A673 (cell line): ENCODE measurements at regions not wholly inside any gene's neighbourhood (a gene's known extent, or its start where the extent isn't known, plus 50 kb on each side); places are given as distances from the start of the nearest gene placed in this dataset.

Experiments
- BruUV-seq: library from RNA; stranded (reverse); fragments of 400-500 nt; replicated peaks from 2 replicates; lab custom pipeline; 2021; lab: Mats Ljungman, UMichigan
- CTCF ChIA-PET: fragments of 300-600 bp; sonication (Branson Sonifier 250); formaldehyde crosslinking; loops from one replicate; lab custom pipeline; 2022; ENCODE audit warnings: antibody characterized with exemption; lab: Charles Lee
- POLR2A ChIA-PET: fragments of 300-600 bp; sonication (Branson Sonifier 250); formaldehyde crosslinking; loops from one replicate; lab custom pipeline; 2022; ENCODE audit warnings: antibody characterized with exemption; ENCODE audit not compliant: low non-redundant PET; lab: Charles Lee
- DNase-seq: peaks from one replicate; pipeline ENCODE4 v3.0.0-alpha.2; 2015; ENCODE audit warnings: low spot score
- H3K27ac ChIP-seq: fragments of 200-600 bp; sonication (generic); 2 replicates; pipeline ENCODE4 v1.5.1; 2016; ENCODE audit warnings: mixed run types, low read depth, mild to moderate bottlenecking, mixed read lengths, antibody characterized with exemption, low read length; ENCODE audit not compliant: poor library complexity, severe bottlenecking
- H3K27me3 ChIP-seq: fragments of 200-600 bp; sonication (generic); replicated peaks from 2 replicates; pipeline ENCODE4 v1.6.1; 2017; ENCODE audit warnings: mixed run types, low read depth, mild to moderate bottlenecking, mixed read lengths, antibody characterized with exemption, low read length; ENCODE audit not compliant: insufficient read depth, poor library complexity
- H3K36me3 ChIP-seq: fragments of 200-600 bp; sonication (generic); 2 replicates; pipeline ENCODE4 v1.6.1; 2016; ENCODE audit warnings: mixed run types, mild to moderate bottlenecking, mixed read lengths, antibody characterized with exemption, low read length; ENCODE audit not compliant: insufficient read depth, poor library complexity, severe bottlenecking
- H3K4me1 ChIP-seq: fragments of 200-600 bp; sonication (generic); 2 replicates; pipeline ENCODE4 v1.6.1; 2017; ENCODE audit warnings: mixed run types, mild to moderate bottlenecking, mixed read lengths, antibody characterized with exemption, low read length; ENCODE audit not compliant: insufficient read depth, poor library complexity, severe bottlenecking
- H3K4me3 ChIP-seq: fragments of 200-600 bp; sonication (generic); 2 replicates; pipeline ENCODE4 v1.5.1; 2016; ENCODE audit warnings: low read depth, mixed run types, mild to moderate bottlenecking, mixed read lengths, low read length; ENCODE audit not compliant: poor library complexity, severe bottlenecking
- H3K9me3 ChIP-seq: fragments of 200-600 bp; sonication (generic); 2 replicates; pipeline ENCODE4 v1.6.1; 2016; ENCODE audit warnings: mixed run types, low read depth, mild to moderate bottlenecking, mixed read lengths, antibody characterized with exemption, low read length; ENCODE audit not compliant: poor library complexity, severe bottlenecking
- EZH2 ChIP-seq: fragments of 200-600 bp; sonication (generic); IDR thresholded peaks from 2 replicates; pipeline ENCODE4 v1.6.1; 2017; ENCODE audit warnings: borderline replicate concordance, low read depth, mild to moderate bottlenecking, mixed read lengths, antibody characterized with exemption, low read length; ENCODE audit not compliant: poor library complexity, severe bottlenecking
- intact Hi-C: fragments of 100-400 bp; cut with micrococcal nuclease; formaldehyde crosslinking; loops from one replicate; pipeline ENCODE4 v1.10.0; 2022; ENCODE audit not compliant: unreplicated experiment
- TF ChIP-seq, protein P1 (sequence below): fragments of 300-800, 200-600 bp; sonication (generic); conservative IDR thresholded peaks from 2 replicates; pipeline ENCODE4 v1.5.1; 2017; ENCODE audit warnings: low read depth, mild to moderate bottlenecking, antibody characterized with exemption, low read length, moderate library complexity, mixed read lengths

DNA sequence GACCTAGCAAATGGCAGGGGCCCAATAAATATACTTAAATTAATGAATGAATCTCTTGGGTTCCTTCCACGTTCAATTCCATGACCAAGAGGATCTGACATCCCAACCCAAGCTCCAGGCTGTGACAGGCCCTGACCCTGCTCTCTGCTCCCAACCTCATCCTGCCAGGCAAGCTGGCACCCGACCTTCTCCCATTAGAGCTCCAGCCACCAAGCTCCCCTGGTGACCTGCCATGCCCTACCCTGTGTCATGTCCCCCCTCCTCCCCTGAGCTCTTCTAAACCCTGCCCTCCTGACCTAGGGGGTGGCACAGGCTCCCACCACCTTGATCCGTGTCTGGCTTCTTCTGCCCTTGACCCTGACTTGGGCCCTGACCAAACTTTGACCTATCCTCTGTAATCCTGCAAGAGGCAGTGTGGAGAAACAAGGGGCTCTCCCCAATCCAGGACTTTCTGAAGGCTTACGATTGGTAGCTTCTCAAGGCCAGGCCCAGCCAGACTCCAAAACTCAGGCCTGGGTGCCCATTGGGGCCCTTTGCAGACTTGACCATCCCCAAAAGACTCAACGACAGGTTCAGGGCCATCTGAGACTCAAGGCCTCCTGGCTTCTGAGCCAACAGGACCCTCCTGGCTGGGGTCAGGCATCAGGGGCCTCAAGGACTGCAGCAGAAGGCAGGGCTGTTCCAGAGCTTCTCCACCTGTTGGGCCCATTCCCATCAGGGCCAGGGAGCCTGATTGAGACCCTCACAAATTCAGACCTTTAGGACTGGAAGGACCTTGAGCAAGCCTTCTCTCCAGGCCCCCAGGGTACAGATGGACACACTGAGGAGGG, 249.0 kb downstream of the PTPRU start:
- DNase-seq, result no peak
- Histone ChIP-seq H3K4me1 (no peaks in the 10 kb centered on the region), H3K27ac (no peak overlapping the region), H3K27me3 (peaks cover 32% of the 10 kb centered on the region), H3K36me3 (no peaks in the 10 kb centered on the region), H3K4me3 (no peak overlapping the region), H3K9me3 (no peaks in the 10 kb centered on the region)
- no TSS peak for BruUV-seq
- intact Hi-C loops, result no loop called here
- CTCF ChIA-PET, result no interaction called here
- POLR2A ChIA-PET, result no interaction called here
- TF ChIP-seq EZH2, result no peak
- TF ChIP-seq, protein P1, sequence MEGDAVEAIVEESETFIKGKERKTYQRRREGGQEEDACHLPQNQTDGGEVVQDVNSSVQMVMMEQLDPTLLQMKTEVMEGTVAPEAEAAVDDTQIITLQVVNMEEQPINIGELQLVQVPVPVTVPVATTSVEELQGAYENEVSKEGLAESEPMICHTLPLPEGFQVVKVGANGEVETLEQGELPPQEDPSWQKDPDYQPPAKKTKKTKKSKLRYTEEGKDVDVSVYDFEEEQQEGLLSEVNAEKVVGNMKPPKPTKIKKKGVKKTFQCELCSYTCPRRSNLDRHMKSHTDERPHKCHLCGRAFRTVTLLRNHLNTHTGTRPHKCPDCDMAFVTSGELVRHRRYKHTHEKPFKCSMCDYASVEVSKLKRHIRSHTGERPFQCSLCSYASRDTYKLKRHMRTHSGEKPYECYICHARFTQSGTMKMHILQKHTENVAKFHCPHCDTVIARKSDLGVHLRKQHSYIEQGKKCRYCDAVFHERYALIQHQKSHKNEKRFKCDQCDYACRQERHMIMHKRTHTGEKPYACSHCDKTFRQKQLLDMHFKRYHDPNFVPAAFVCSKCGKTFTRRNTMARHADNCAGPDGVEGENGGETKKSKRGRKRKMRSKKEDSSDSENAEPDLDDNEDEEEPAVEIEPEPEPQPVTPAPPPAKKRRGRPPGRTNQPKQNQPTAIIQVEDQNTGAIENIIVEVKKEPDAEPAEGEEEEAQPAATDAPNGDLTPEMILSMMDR, result no peak

DNA sequence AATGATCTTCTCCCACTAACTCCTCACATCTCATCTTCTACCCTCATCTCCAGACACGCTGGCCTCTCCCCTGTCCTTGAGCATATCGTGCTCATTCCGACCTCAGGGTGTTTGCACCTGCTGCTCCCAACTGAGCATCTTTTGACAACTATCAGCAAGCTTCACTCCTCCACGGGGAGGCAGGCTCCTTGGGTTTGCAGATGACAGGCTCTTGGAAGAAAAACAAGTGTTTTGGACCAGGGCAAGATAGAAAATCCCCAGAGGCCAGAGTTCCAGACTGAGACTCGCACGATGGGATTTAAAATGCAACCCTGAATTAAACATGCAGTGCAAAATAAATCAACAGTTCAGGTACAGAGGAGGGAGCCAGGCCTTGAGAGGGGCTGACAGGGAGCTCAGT, 246.7 kb downstream of the PTPRU start:
- intact Hi-C loops, result no loop called here
- POLR2A ChIA-PET, result no interaction called here
- CTCF ChIA-PET, result no interaction called here
- Histone ChIP-seq H3K9me3 (no peaks in the 10 kb centered on the region), H3K27me3 (peaks cover 40% of the 10 kb centered on the region), H3K27ac (no peak overlapping the region), H3K36me3 (no peaks in the 10 kb centered on the region), H3K4me1 (no peaks in the 10 kb centered on the region), H3K4me3 (no peak overlapping the region)
- no peak for DNase-seq
- BruUV-seq, result no TSS peak
- TF ChIP-seq EZH2, result no peak
- TF ChIP-seq, protein P1, result no peak

DNA sequence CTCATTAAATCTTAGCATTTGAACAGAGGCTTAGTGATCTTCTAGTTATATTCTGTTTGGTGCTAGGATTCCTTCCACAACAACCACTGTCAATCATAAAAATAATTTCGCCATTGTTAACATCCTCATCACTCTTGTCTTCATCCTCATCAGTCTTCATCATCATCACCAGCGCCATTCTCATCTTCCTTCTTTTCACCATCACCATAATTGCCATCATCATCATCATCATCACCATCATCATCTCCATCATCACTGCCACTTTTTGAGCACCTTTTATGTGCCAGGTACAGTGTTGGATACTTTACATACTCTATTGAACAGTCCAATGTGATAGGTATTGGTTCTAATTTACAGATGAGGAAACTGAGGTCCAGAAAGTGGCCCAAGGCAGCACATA, 245.7 kb downstream of the PTPRU start:
- ChIA-PET POLR2A (no interaction called here), CTCF (no interaction called here)
- intact Hi-C loops, result no loop called here
- Histone ChIP-seq H3K27ac (no peak overlapping the region), H3K4me1 (no peaks in the 10 kb centered on the region), H3K27me3 (peaks cover 49% of the 10 kb centered on the region), H3K36me3 (no peaks in the 10 kb centered on the region), H3K4me3 (no peak overlapping the region), H3K9me3 (no peaks in the 10 kb centered on the region)
- no peak for DNase-seq
- no TSS peak for BruUV-seq
- TF ChIP-seq, protein P1, result no peak
- TF ChIP-seq EZH2, result no peak
